HAP-1 (cell line): ENCODE measurements at regions not wholly inside any gene's neighbourhood (a gene's known extent, or its start where the extent isn't known, plus 50 kb on each side); places are given as distances from the start of the nearest gene placed in this dataset.
A peak's percentile ranks its signal among the peaks of the same experiment; 100 is the strongest.

Experiments
- DNase-seq, 2 experiments: peaks; one replicate each; pipeline ENCODE4 v3.0.0-alpha.2; 2016 to 2020; ENCODE audit warnings: low spot score in 2 of 2
- H3K27me3 ChIP-seq: fragments of 250-450 bp; sonication (Bioruptor Pico); 2 replicates; pipeline ENCODE4 v1.5.1; 2020; ENCODE audit warnings: low read depth, mild to moderate bottlenecking, moderate library complexity
- H3K36me3 ChIP-seq: fragments of 250-450 bp; sonication (Bioruptor Pico); replicated peaks from 2 replicates; pipeline ENCODE4 v1.5.1; 2020; ENCODE audit warnings: mild to moderate bottlenecking
- H3K4me1 ChIP-seq: fragments of 250-450 bp; sonication (Bioruptor Pico); 2 replicates; pipeline ENCODE4 v1.5.1; 2020; ENCODE audit warnings: mild to moderate bottlenecking
- H3K4me3 ChIP-seq: fragments of 250-450 bp; sonication (Bioruptor Pico); 2 replicates; pipeline ENCODE4 v1.5.1; 2020; ENCODE audit warnings: mild to moderate bottlenecking, moderate library complexity
- H3K9me3 ChIP-seq: fragments of 250-450 bp; sonication (Bioruptor Pico); 2 replicates; pipeline ENCODE4 v1.5.1; 2020; ENCODE audit warnings: mild to moderate bottlenecking, moderate library complexity
- in situ Hi-C: fragments of 300-500 bp; cut with MboI; formaldehyde crosslinking; loops from 3 replicates; pipeline ENCODE4 v1.14.3; 2020; ENCODE audit warnings: low sequenced_read_pairs, inconsistent platforms, mixed read lengths

DNA sequence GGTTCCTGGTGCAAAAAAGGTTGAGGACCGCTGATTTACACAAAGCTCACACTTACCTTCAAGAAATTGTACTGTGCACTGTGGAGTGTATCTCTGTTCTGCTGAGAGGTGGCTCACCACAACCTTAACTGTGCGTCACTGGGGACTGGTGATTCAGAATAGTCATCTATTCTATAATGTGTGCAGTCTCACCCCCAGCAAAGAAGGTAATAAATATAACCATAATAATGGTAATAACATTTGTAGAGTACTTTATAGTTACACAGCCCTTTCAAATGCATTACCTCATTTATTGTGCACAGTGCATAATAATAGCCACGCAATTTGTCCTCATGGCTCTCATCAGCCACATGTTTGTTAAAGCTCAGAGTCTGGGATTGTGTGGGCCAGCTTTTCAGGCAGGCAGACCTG, 59.4 kb upstream of the DUSP10 start:
- in situ Hi-C loops: no loop called here
- DNase-seq: peak; percentile 64 to 84
- Histone ChIP-seq H3K27me3 (0 out of 2 replicates have a peak, but pooled peaks cover 3% of the 10 kb centered on the region), H3K4me1 (peaks cover 9% of the 10 kb centered on the region; the same call in 1 of the 2 replicates), H3K4me3 (no peak overlapping the region), H3K36me3 (no peaks in the 10 kb centered on the region), H3K9me3 (peaks cover 3% of the 10 kb centered on the region; the same call in 1 of the 2 replicates)

DNA sequence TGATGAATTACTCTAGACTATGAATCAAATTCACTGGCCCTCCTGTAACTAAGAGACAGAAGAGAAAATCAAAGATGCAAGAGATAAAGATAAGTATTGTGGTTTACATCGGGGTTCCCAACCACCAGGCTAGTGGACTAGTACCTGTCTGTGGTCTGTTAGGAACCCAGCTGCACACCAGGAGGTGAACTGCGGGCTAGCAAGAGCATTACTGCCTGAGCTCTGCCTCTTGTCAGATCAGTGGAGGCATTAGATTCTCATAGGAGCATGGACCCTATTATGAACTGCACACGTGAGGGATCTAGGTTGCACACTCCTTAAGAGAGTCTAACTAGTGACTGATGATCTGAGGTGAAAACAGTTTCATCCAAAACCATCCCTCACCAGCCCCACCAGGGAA, 58.9 kb upstream of the DUSP10 start:
- Histone ChIP-seq H3K27me3 (0 out of 2 replicates have a peak, but pooled peaks cover 3% of the 10 kb centered on the region), H3K4me3 (no peak overlapping the region), H3K9me3 (peaks cover 3% of the 10 kb centered on the region; the same call in 1 of the 2 replicates), H3K36me3 (no peaks in the 10 kb centered on the region), H3K4me1 (peaks cover 9% of the 10 kb centered on the region; the same call in 1 of the 2 replicates)
- in situ Hi-C loops: no loop called here
- DNase-seq: no peak

DNA sequence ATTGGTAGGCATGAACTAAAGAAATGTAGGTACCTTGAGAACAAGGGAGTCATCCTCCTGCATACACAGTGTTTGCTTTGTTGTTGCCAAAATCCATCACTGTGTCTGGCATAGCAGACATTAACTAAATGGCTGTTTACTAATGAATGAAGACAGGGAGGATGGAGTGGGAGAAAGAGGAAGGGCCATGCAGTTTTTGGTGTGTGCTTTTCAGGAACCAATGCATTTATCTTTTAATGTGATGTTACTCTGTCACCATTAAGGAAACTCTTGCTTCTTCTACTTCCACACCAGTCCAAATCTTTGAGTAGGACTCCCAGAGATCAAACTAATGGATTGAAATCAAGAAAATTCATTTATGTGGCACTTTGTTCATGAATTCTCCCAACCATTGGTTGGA, 55.6 kb upstream of the DUSP10 start:
- Histone ChIP-seq H3K36me3 (no peaks in the 10 kb centered on the region), H3K27me3 (0 out of 2 replicates have a peak, but pooled peaks cover 3% of the 10 kb centered on the region), H3K4me1 (peaks cover 9% of the 10 kb centered on the region; the same call in 1 of the 2 replicates), H3K4me3 (no peak overlapping the region), H3K9me3 (peaks cover 3% of the 10 kb centered on the region; the same call in 1 of the 2 replicates)
- DNase-seq: no peak
- in situ Hi-C loops: no loop called here

DNA sequence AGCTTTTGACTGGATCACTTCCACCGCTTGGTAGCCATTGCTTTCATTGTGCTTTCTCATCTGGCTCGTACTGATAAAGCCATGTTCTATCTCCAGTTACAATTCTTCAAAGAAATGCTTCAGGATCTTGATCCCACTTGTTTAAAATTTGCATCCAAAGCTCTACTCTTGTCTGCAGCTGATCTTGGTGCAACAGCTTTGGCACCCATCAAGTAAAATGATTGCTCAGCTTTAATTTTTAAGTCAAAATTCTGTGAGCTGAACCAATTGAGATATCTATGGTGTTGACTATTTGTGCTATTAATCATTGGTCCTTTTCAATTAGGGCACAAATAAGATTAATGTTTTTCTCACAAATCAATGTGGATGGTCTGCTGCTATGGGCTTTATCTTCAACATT, 54.8 kb upstream of the DUSP10 start:
- in situ Hi-C loops: no loop called here
- Histone ChIP-seq H3K4me3 (no peak overlapping the region), H3K4me1 (peaks cover 6% of the 10 kb centered on the region; the same call in 1 of the 2 replicates), H3K9me3 (peaks cover 3% of the 10 kb centered on the region; the same call in 1 of the 2 replicates), H3K27me3 (0 out of 2 replicates have a peak, but pooled peaks cover 3% of the 10 kb centered on the region), H3K36me3 (no peaks in the 10 kb centered on the region)
- no peak for DNase-seq

DNA sequence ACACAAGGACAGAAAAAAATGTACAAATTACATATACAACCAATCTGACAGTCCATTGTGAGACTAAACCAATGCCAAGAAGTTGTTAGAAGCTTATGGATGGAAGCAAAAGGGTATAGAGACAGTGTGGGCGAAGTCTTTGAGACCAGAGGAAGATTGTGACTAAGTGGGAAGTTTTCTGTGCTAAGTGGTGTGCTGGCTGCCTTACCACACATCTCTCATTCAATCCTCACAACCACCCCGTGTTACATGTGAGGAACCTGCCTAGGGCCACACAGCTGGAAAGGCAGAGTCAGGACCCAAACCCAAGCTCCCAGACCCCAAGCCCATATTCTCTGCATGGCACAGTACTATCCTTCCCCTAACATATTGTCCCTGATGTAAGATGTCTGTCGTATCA, 53.5 kb upstream of the DUSP10 start:
- in situ Hi-C loops: no loop called here

DNA sequence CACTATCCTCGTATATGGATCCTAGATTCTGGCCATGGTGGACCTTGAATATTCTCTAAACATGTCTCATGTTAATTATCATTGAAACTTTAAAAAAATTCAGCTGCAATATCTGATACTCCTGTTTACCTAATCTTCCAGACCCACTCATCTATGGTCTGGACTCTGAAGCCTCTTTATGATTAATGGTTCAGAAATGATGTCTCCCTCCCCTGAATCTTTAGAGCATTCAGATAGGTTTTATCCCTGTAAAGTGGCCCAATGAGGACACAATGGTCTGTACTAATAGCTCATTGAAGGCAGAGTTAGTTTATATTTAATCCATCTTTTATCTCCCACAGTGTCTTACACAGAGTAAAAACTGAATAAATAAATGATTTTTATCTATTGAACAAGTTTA, 53.0 kb upstream of the DUSP10 start:
- Histone ChIP-seq H3K9me3 (peaks cover 3% of the 10 kb centered on the region; the same call in 1 of the 2 replicates), H3K27me3 (0 out of 2 replicates have a peak, but pooled peaks cover 3% of the 10 kb centered on the region), H3K36me3 (no peaks in the 10 kb centered on the region), H3K4me3 (no peak overlapping the region), H3K4me1 (no peaks in the 10 kb centered on the region)
- in situ Hi-C loops: no loop called here
- no peak for DNase-seq

More for the DNA sequence above, 53.5 kb upstream of the DUSP10 start:
- Histone ChIP-seq H3K4me3 (no peak overlapping the region), H3K36me3 (no peaks in the 10 kb centered on the region), H3K27me3 (0 out of 2 replicates have a peak, but pooled peaks cover 3% of the 10 kb centered on the region), H3K9me3 (peaks cover 3% of the 10 kb centered on the region; the same call in 1 of the 2 replicates), H3K4me1 (no peaks in the 10 kb centered on the region)
- DNase-seq: no peak

DNA sequence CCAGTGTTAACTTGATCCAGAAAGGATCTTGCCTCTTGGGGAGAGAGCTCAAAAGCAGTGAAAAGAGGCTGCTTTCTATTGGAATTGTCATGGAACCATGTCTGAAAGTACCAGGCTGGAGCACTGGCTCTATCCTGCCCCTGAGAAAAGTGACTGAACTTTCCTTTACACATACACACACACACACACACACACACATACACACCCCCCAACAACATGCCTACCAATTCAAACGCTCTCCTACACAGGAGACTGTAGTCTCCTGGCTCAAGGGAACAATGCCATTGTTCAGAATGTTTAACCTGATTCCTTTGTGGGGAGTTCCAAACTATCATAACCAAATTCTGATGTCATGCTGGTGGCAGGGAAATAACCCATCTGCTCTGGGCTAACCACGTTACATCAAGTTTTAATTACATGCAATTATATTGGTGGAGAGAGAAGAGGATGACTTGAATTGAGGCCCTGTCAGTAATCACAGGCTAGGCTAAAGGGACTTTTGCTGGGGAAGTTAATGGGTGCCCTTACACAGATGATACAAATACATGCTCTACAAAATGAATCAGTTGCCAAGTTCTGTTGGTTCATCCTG, 52.3 kb upstream of the DUSP10 start:
- Histone ChIP-seq H3K36me3 (no peaks in the 10 kb centered on the region), H3K9me3 (no peaks in the 10 kb centered on the region), H3K4me3 (no peak overlapping the region), H3K27me3 (0 out of 2 replicates have a peak, but pooled peaks cover 1% of the 10 kb centered on the region), H3K4me1 (no peaks in the 10 kb centered on the region)
- in situ Hi-C loops: no loop called here
- no peak for DNase-seq

DNA sequence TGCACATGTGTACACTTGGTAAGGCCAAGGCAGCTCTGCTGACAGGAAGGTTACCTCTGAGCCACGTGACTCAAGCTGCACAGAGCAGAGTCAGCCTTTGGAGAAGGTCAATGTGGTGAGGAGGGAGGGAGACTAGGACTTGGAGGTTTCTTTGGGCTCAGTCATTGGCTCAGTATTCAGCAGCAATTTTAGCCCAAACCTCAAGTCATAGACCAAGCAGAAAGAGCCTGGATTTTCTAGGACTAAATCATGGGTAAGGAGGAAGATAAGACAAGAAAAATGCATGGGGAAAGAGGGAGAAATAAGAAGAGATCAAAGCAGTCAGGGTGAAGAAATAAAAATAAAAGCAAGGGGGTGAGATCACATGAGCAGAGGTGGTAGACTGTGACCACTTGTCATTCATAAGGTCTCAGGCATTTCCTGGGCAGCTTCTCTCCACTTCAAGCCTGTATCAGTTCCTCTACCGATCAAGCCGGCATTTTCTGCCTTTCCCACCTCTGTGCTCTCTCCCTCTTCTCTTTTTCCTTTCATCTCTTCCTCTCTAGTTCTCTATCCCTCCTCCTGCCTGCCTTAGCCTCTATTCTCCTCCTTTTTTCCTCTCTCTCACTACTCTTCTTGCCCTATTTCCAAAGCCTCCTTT, 51.7 kb upstream of the DUSP10 start:
- Histone ChIP-seq H3K36me3 (no peaks in the 10 kb centered on the region), H3K4me1 (no peaks in the 10 kb centered on the region), H3K9me3 (no peaks in the 10 kb centered on the region), H3K27me3 (no peaks in the 10 kb centered on the region), H3K4me3 (no peak overlapping the region)
- no peak for DNase-seq
- in situ Hi-C loops: no loop called here

DNA sequence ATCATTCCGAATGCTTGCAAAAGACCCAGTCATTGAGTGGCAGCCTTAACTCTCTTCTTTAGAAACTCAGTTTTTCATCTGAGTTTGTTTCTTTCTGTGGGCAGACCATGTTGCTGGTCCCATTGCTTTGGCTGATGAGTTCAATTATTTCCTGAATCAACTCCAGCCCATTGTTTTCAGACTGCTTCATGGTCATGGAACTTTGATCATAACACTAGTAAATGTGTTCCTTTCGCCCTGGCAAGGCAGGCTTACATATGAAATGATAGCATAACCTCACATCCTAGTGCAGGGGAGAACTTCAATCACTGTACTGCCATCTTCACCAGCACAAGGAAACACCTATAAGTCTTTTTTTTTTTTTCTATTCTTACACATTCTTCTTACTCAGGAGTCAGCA, 50.0 kb upstream of the DUSP10 start:
- DNase-seq: no peak
- Histone ChIP-seq H3K4me1 (no peaks in the 10 kb centered on the region), H3K36me3 (no peaks in the 10 kb centered on the region), H3K9me3 (no peaks in the 10 kb centered on the region), H3K4me3 (no peak overlapping the region), H3K27me3 (no peaks in the 10 kb centered on the region)
- in situ Hi-C loops: no loop called here
